Neural cell (in vitro differentiated cells): ENCODE measurements at regions not wholly inside any gene's neighbourhood (a gene's known extent, or its start where the extent isn't known, plus 50 kb on each side); places are given as distances from the start of the nearest gene placed in this dataset.

Experiments used
- H2AFZ ChIP-seq: fragments of 200-600, 300-800 bp; sonication (generic), shearing (Covaris generic); 2 replicates; pipeline ENCODE4 v1.6.0; 2014; ENCODE audit warnings: low read depth, mild to moderate bottlenecking, antibody characterized with exemption, low read length, moderate library complexity
- H3F3A ChIP-seq: fragments of 200-600 bp; shearing (Covaris generic); 2 replicates; pipeline ENCODE4 v1.6.1; 2016; ENCODE audit warnings: mild to moderate bottlenecking, moderate library complexity, mixed read lengths, antibody characterized with exemption, low read length; ENCODE audit not compliant: insufficient read depth, poor library complexity, severe bottlenecking
- H3K27ac ChIP-seq: fragments of 200-600, 300-800 bp; sonication (generic), shearing (Covaris generic); 2 replicates; pipeline ENCODE4 v1.5.1; 2014; ENCODE audit warnings: mild to moderate bottlenecking, low read length, moderate library complexity
- H3K27me3 ChIP-seq: fragments of 300-800, 200-600 bp; sonication (generic), shearing (Covaris generic); 2 replicates; pipeline ENCODE4 v1.6.0; 2014; ENCODE audit warnings: mild to moderate bottlenecking, low read depth, low read length, moderate library complexity; ENCODE audit not compliant: insufficient read depth
- H3K36me3 ChIP-seq: fragments of 300-800, 200-600 bp; sonication (generic), shearing (Covaris generic); 2 replicates; pipeline ENCODE4 v1.5.1; 2014; ENCODE audit warnings: mild to moderate bottlenecking, antibody characterized with exemption, low read length, moderate library complexity; ENCODE audit not compliant: insufficient read depth
- H3K4me2 ChIP-seq: fragments of 300-800, 200-600 bp; sonication (generic), shearing (Covaris generic); 2 replicates; pipeline ENCODE4 v1.6.0; 2014; ENCODE audit warnings: mild to moderate bottlenecking, low read length
- H3K4me3 ChIP-seq: fragments of 300-800, 200-600 bp; sonication (generic), shearing (Covaris generic); 2 replicates; pipeline ENCODE4 v1.5.1; 2014; ENCODE audit warnings: mild to moderate bottlenecking, low read length, moderate library complexity
- H3K79me2 ChIP-seq: fragments of 200-600 bp; shearing (Covaris generic); replicated peaks from 2 replicates; pipeline ENCODE4 v1.6.0; 2014; ENCODE audit warnings: mild to moderate bottlenecking, low read length, moderate library complexity; ENCODE audit not compliant: insufficient read depth
- H3K9ac ChIP-seq: fragments of 300-800, 200-600 bp; sonication (generic), shearing (Covaris generic); 2 replicates; pipeline ENCODE4 v1.6.1; 2016; ENCODE audit warnings: mild to moderate bottlenecking, low read length, mixed read lengths
- H3K9me2 ChIP-seq: fragments of 200-600 bp; shearing (Covaris generic); 2 replicates; pipeline ENCODE4 v1.6.1; 2016; ENCODE audit warnings: mild to moderate bottlenecking, low read length, mixed read lengths; ENCODE audit not compliant: insufficient read depth
- H3K9me3 ChIP-seq: fragments of 200-600, 300-800 bp; sonication (generic), shearing (Covaris generic); 2 replicates; pipeline ENCODE4 v1.6.1; 2016; ENCODE audit warnings: mild to moderate bottlenecking, mixed run types, low read length, moderate library complexity, mixed read lengths
- H4K20me1 ChIP-seq: fragments of 200-600 bp; shearing (Covaris generic); 2 replicates; pipeline ENCODE4 v1.6.1; 2016; ENCODE audit warnings: mild to moderate bottlenecking, mixed run types; ENCODE audit not compliant: insufficient read depth
- EP300 ChIP-seq: fragments of 450-650 bp; conservative IDR thresholded peaks from 2 replicates; pipeline ENCODE4 v1.6.1; 2014; ENCODE audit warnings: antibody characterized with exemption, mild to moderate bottlenecking, moderate library complexity; ENCODE audit not compliant: poor library complexity, severe bottlenecking
- EZH2 ChIP-seq: fragments of 200-600, 300-800 bp; shearing (Covaris generic), sonication (generic); IDR thresholded peaks from 2 replicates; pipeline ENCODE4 v1.6.1; 2014; ENCODE audit warnings: antibody characterized with exemption, low read length, borderline replicate concordance, mild to moderate bottlenecking; ENCODE audit not compliant: insufficient read depth, poor library complexity, severe bottlenecking
- MXI1 ChIP-seq: fragments of 450-650 bp; conservative IDR thresholded peaks from 2 replicates; pipeline ENCODE4 v1.6.1; 2014; ENCODE audit warnings: antibody characterized with exemption, mild to moderate bottlenecking; ENCODE audit not compliant: poor library complexity, severe bottlenecking
- POLR2AphosphoS5 ChIP-seq: IDR thresholded peaks from 2 replicates; pipeline ENCODE4 v1.6.1; 2012
- RAD21 ChIP-seq: fragments of 450-650 bp; conservative IDR thresholded peaks from 2 replicates; pipeline ENCODE4 v1.6.1; 2014; ENCODE audit warnings: antibody characterized with exemption, mild to moderate bottlenecking, moderate library complexity
- SMC3 ChIP-seq: fragments of 450-650 bp; conservative IDR thresholded peaks from 2 replicates; pipeline ENCODE4 v1.6.1; 2014; ENCODE audit warnings: antibody characterized with exemption, mild to moderate bottlenecking, moderate library complexity; ENCODE audit not compliant: poor library complexity
- TAF1 ChIP-seq: IDR thresholded peaks from 2 replicates; pipeline ENCODE4 v1.6.1; 2012; ENCODE audit warnings: low read depth
- TF ChIP-seq, protein P1 (sequence below): fragments of 450-650 bp; IDR thresholded peaks from 2 replicates; pipeline ENCODE4 v1.5.1; 2014; ENCODE audit warnings: antibody characterized with exemption, mild to moderate bottlenecking, moderate library complexity; ENCODE audit not compliant: poor library complexity, severe bottlenecking
- TF ChIP-seq, protein P2 (sequence below): IDR thresholded peaks from 2 replicates; pipeline ENCODE4 v1.6.1; 2012; ENCODE audit warnings: borderline replicate concordance

- Histone ChIP-seq H3K9ac (no peak overlapping the region), H3K4me3 (no peak overlapping the region), H3K79me2 (no peaks in the 10 kb centered on the region), H3F3A (no peaks in the 10 kb centered on the region), H3K27me3 (no peaks in the 10 kb centered on the region), H3K36me3 (no peaks in the 10 kb centered on the region), H2AFZ (no peak overlapping the region), H3K9me2 (no peaks in the 10 kb centered on the region), H3K9me3 (no peaks in the 10 kb centered on the region), H3K27ac (no peak overlapping the region), H3K4me2 (no peak overlapping the region), H4K20me1 (no peaks in the 10 kb centered on the region)
- TF ChIP-seq POLR2AphosphoS5 (no peak), SMC3 (no peak), RAD21 (no peak), MXI1 (no peak)
- TF ChIP-seq, protein P1, sequence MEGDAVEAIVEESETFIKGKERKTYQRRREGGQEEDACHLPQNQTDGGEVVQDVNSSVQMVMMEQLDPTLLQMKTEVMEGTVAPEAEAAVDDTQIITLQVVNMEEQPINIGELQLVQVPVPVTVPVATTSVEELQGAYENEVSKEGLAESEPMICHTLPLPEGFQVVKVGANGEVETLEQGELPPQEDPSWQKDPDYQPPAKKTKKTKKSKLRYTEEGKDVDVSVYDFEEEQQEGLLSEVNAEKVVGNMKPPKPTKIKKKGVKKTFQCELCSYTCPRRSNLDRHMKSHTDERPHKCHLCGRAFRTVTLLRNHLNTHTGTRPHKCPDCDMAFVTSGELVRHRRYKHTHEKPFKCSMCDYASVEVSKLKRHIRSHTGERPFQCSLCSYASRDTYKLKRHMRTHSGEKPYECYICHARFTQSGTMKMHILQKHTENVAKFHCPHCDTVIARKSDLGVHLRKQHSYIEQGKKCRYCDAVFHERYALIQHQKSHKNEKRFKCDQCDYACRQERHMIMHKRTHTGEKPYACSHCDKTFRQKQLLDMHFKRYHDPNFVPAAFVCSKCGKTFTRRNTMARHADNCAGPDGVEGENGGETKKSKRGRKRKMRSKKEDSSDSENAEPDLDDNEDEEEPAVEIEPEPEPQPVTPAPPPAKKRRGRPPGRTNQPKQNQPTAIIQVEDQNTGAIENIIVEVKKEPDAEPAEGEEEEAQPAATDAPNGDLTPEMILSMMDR = no peak
- TF ChIP-seq, protein P2, sequence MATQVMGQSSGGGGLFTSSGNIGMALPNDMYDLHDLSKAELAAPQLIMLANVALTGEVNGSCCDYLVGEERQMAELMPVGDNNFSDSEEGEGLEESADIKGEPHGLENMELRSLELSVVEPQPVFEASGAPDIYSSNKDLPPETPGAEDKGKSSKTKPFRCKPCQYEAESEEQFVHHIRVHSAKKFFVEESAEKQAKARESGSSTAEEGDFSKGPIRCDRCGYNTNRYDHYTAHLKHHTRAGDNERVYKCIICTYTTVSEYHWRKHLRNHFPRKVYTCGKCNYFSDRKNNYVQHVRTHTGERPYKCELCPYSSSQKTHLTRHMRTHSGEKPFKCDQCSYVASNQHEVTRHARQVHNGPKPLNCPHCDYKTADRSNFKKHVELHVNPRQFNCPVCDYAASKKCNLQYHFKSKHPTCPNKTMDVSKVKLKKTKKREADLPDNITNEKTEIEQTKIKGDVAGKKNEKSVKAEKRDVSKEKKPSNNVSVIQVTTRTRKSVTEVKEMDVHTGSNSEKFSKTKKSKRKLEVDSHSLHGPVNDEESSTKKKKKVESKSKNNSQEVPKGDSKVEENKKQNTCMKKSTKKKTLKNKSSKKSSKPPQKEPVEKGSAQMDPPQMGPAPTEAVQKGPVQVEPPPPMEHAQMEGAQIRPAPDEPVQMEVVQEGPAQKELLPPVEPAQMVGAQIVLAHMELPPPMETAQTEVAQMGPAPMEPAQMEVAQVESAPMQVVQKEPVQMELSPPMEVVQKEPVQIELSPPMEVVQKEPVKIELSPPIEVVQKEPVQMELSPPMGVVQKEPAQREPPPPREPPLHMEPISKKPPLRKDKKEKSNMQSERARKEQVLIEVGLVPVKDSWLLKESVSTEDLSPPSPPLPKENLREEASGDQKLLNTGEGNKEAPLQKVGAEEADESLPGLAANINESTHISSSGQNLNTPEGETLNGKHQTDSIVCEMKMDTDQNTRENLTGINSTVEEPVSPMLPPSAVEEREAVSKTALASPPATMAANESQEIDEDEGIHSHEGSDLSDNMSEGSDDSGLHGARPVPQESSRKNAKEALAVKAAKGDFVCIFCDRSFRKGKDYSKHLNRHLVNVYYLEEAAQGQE = no peak
Measured at GRCh38 chr10:125450218-125450617, 232.7 kb downstream of the TEX36 start.

- H3K79me2 ChIP-seq = no peaks in the 10 kb centered on the region
- no peaks in the 10 kb centered on the region for H3K27me3 ChIP-seq
Measured at GRCh38 chr10:125449571-125449970, 233.4 kb downstream of the TEX36 start.

GRCh38 chr10:125448596-125448995 lies 234.4 kb downstream of the TEX36 start:
- no peak overlapping the region for H3K27ac ChIP-seq
- H3K36me3 ChIP-seq = no peaks in the 10 kb centered on the region
- no peak overlapping the region for H3K4me2 ChIP-seq
- no peaks in the 10 kb centered on the region for H3K9me3 ChIP-seq
- H2AFZ ChIP-seq = no peak overlapping the region
- H3K79me2 ChIP-seq = no peaks in the 10 kb centered on the region
- no peaks in the 10 kb centered on the region for H3K27me3 ChIP-seq
- no peak overlapping the region for H3K9ac ChIP-seq
- H3K9me2 ChIP-seq = no peaks in the 10 kb centered on the region
- no peaks in the 10 kb centered on the region for H4K20me1 ChIP-seq
- no peak for TF ChIP-seq EZH2
- TF ChIP-seq, protein P2 = no peak
- TF ChIP-seq SMC3 = no peak
- TF ChIP-seq MXI1 = no peak
- no peak for TF ChIP-seq RAD21
- no peak for TF ChIP-seq TAF1
- TF ChIP-seq, protein P1 = no peak
- TF ChIP-seq EP300 = no peak
- TF ChIP-seq POLR2AphosphoS5 = no peak
- no peak overlapping the region for H3K4me3 ChIP-seq
- no peaks in the 10 kb centered on the region for H3F3A ChIP-seq

More at GRCh38 chr10:125449571-125449970, 233.4 kb downstream of the TEX36 start:
- Histone ChIP-seq H3K9me3 (no peaks in the 10 kb centered on the region), H3K9ac (no peak overlapping the region), H3K4me3 (no peak overlapping the region), H3K4me2 (no peak overlapping the region), H3F3A (no peaks in the 10 kb centered on the region), H4K20me1 (no peaks in the 10 kb centered on the region), H3K27ac (no peak overlapping the region), H3K36me3 (no peaks in the 10 kb centered on the region), H3K9me2 (no peaks in the 10 kb centered on the region), H2AFZ (no peak overlapping the region)
- no peak for TF ChIP-seq RAD21
